Left forelimb (tissue), 1 donor: ENCODE measurements at regions not wholly inside any gene's neighbourhood (a gene's known extent, or its start where the extent isn't known, plus 50 kb on each side); places are given as distances from the start of the nearest gene placed in this dataset.

ENCODE experiments used
- DNase-seq: peaks from one replicate; pipeline ENCODE4 v3.0.0-alpha.2; 2018; ENCODE audit warnings: low spot score

- no peak for DNase-seq
These were observed 57.5 kb downstream of the RPL27A start for GRCh38 chr11:8740129-8740528.

GRCh38 chr11:8744423-8744822 lies 61.8 kb downstream of the RPL27A start:
- no peak for DNase-seq

- DNase-seq, result no peak
These were observed 63.0 kb downstream of the RPL27A start for GRCh38 chr11:8745431-8746253.

- DNase-seq, result no peak
These were observed 63.9 kb downstream of the RPL27A start for GRCh38 chr11:8746331-8746974.

GRCh38 chr11:8747173-8747572 lies 64.6 kb downstream of the RPL27A start:
- DNase-seq, result no peak

GRCh38 chr11:8748317-8748716 lies 65.7 kb downstream of the RPL27A start:
- no peak for DNase-seq

GRCh38 chr11:8749202-8749601 lies 66.6 kb downstream of the RPL27A start:
- DNase-seq, result no peak

GRCh38 chr11:8754241-8754640 lies 71.6 kb downstream of the RPL27A start:
- DNase-seq, result no peak

- DNase-seq, result no peak
These were observed 73.6 kb downstream of the RPL27A start for GRCh38 chr11:8756201-8756600.

GRCh38 chr11:8757047-8757446 lies 74.5 kb downstream of the RPL27A start:
- no peak for DNase-seq

GRCh38 chr11:8757533-8757932 lies 74.9 kb downstream of the RPL27A start:
- DNase-seq, result no peak

GRCh38 chr11:8758619-8759169 lies 76.1 kb downstream of the RPL27A start:
- no peak for DNase-seq

- DNase-seq, result no peak
These were observed 77.0 kb downstream of the RPL27A start for GRCh38 chr11:8759634-8760033.

GRCh38 chr11:8760896-8761295 lies 78.3 kb downstream of the RPL27A start:
- no peak for DNase-seq

GRCh38 chr11:8763070-8763685 lies 80.6 kb downstream of the RPL27A start:
- no peak for DNase-seq

- no peak for DNase-seq
These were observed 82.7 kb downstream of the RPL27A start for GRCh38 chr11:8765294-8765693.

GRCh38 chr11:8766043-8766987 lies 83.7 kb downstream of the RPL27A start:
- no peak for DNase-seq

- DNase-seq, result no peak
These were observed 84.4 kb downstream of the RPL27A start for GRCh38 chr11:8766988-8767374.

GRCh38 chr11:8767466-8768142 lies 85.0 kb downstream of the RPL27A start:
- no peak for DNase-seq

GRCh38 chr11:8768625-8769333 lies 86.2 kb downstream of the RPL27A start:
- DNase-seq, result no peak
